ENCODE measurements at regions not wholly inside any gene's neighbourhood (a gene's known extent, or its start where the extent isn't known, plus 50 kb on each side); places are given as distances from the start of the nearest gene placed in this dataset.

DNA sequence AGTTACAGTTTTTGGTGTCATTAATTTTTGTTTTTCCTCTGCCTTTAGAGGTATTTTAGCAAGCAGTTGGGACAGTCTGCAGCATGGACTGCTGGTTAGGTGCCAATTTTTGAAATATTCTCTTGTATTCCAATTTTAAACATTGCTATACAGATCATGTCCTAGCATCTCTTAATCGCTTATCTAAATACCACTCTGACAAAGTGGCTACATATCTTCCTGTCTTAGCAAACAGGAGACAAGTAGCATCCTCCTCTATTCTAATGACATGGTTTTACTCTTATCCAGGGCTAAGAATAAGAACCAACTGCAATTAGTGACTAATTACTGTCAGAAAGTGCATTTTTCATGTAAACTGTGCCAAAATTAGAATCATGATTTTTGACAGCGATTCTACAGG lies 117.8 kb upstream of the ATP2B1 start:
- H3K36me3 Mint-ChIP-seq (ENCODE audit: insufficient read depth in 1 of 3, low read depth in 3 of 3) = no peaks in the 10 kb centered on the region
- Histone ChIP-seq H3K4me2 (ENCODE audit: insufficient read depth, insufficient read length, low read length) (no peak overlapping the region), H3K14ac (ENCODE audit: insufficient read depth, low read length) (no peak overlapping the region), H4K8ac (replicated peaks; ENCODE audit: insufficient read length, low read depth, low read length) (no peak overlapping the region), H3K18ac (ENCODE audit: insufficient read length, low read depth, low read length) (no peak overlapping the region), H3K79me1 (ENCODE audit: insufficient read depth, low read depth, low read length, poor library complexity, severe bottlenecking) (no peaks in the 10 kb centered on the region), H3K23me2 (ENCODE audit: insufficient read length, low read depth, low read length, poor library complexity, severe bottlenecking) (no peaks in the 10 kb centered on the region), H4K20me1 (ENCODE audit: control insufficient read depth, insufficient read depth, insufficient read length) (no peaks in the 10 kb centered on the region), H4K5ac (ENCODE audit: insufficient read length, low read depth, low read length) (no peak overlapping the region), H2BK5ac (ENCODE audit: insufficient read length, low read length) (no peak overlapping the region), H2AFZ (ENCODE audit: low read length) (no peak overlapping the region), H3K27ac (ENCODE audit: insufficient read length, low read depth, low read length) (no peak overlapping the region), H3K9ac (ENCODE audit: extremely low read depth, insufficient read length, low read length) (no peak overlapping the region), H4K91ac (ENCODE audit: insufficient read length, low read depth, low read length) (no peak overlapping the region), H3K4ac (ENCODE audit: low read depth, low read length) (no peak overlapping the region), H2BK120ac (ENCODE audit: low read depth, low read length, poor library complexity, severe bottlenecking) (no peak overlapping the region), H3K23ac (ENCODE audit: insufficient read length, low read depth, low read length) (no peak overlapping the region), H3K56ac (ENCODE audit: insufficient read length, low read depth, low read length) (no peak overlapping the region), H3K79me2 (ENCODE audit: insufficient read depth, low read length) (no peaks in the 10 kb centered on the region), H2BK12ac (ENCODE audit: insufficient read length, low read depth, low read length) (no peak overlapping the region), H2AK5ac (ENCODE audit: insufficient read length, low read length) (no peak overlapping the region), H3K27me3 (ENCODE audit: insufficient read depth, low read length) (no peaks in the 10 kb centered on the region), H2BK20ac (ENCODE audit: low read depth, low read length, poor library complexity, severe bottlenecking) (no peak overlapping the region), H2BK15ac (ENCODE audit: low read depth, low read length) (no peak overlapping the region), H3K9me3 (ENCODE audit: control insufficient read depth, low read depth, low read length) (no peaks in the 10 kb centered on the region), H3T11ph (ENCODE audit: low read length) (no peak overlapping the region), H3K4me1 (ENCODE audit: insufficient read depth, low read length) (0 out of 2 replicates have a peak, but pooled peaks cover 5% of the 10 kb centered on the region)
- no peak overlapping the region for H3K27ac Mint-ChIP-seq
- TF ChIP-seq, protein P1, sequence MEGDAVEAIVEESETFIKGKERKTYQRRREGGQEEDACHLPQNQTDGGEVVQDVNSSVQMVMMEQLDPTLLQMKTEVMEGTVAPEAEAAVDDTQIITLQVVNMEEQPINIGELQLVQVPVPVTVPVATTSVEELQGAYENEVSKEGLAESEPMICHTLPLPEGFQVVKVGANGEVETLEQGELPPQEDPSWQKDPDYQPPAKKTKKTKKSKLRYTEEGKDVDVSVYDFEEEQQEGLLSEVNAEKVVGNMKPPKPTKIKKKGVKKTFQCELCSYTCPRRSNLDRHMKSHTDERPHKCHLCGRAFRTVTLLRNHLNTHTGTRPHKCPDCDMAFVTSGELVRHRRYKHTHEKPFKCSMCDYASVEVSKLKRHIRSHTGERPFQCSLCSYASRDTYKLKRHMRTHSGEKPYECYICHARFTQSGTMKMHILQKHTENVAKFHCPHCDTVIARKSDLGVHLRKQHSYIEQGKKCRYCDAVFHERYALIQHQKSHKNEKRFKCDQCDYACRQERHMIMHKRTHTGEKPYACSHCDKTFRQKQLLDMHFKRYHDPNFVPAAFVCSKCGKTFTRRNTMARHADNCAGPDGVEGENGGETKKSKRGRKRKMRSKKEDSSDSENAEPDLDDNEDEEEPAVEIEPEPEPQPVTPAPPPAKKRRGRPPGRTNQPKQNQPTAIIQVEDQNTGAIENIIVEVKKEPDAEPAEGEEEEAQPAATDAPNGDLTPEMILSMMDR (conservative IDR thresholded peaks at IDR 0.05) = no peak
- no CpG with 5 or more reads among the region's 2 CpGs for WGBS (ENCODE audit: extremely low coverage, insufficient read length, low lambda C conversion rate)
- DNase-seq = no peak
- no peak overlapping the region for H3K4me3 Mint-ChIP-seq
- H3K9me3 Mint-ChIP-seq = no peaks in the 10 kb centered on the region
- no peaks in the 10 kb centered on the region for H3K27me3 Mint-ChIP-seq (ENCODE audit: low read depth)
- H3K4me1 Mint-ChIP-seq = peaks cover 8 to 12% of the 10 kb centered on the region in 2 experiments

All from H9 (cell line).